B cell (primary cell): ENCODE measurements at regions not wholly inside any gene's neighbourhood (a gene's known extent, or its start where the extent isn't known, plus 50 kb on each side); places are given as distances from the start of the nearest gene placed in this dataset.
"Not testable (repeated sequence)": the region's sequence is repeated elsewhere in the genome, so short reads cannot be mapped to it uniquely, and the experiment has no call there.

Experiments used
- CTCF ChIP-seq: fragments of 200-600 bp; IDR thresholded peaks from one replicate; pipeline ENCODE4 v1.8.0; 2022; ENCODE audit warnings: antibody characterized with exemption, mild to moderate bottlenecking
- EZH2 ChIP-seq: IDR thresholded peaks from 2 replicates; pipeline ENCODE4 v1.6.1; 2012; ENCODE audit warnings: borderline replicate concordance, low read depth, mild to moderate bottlenecking, moderate library complexity, low read length; ENCODE audit not compliant: insufficient read depth, poor library complexity, severe bottlenecking

- not testable (repeated sequence) for TF ChIP-seq CTCF, EZH2
Measured at GRCh38 chr7:150003973-150004372, 130.2 kb downstream of the ATP6V0E2 start.
